NB4 (cell line): ENCODE measurements at regions not wholly inside any gene's neighbourhood (a gene's known extent, or its start where the extent isn't known, plus 50 kb on each side); places are given as distances from the start of the nearest gene placed in this dataset.

ENCODE experiments used
- DNase-seq: peaks from one replicate; pipeline ENCODE4 v3.0.0; 2010; ENCODE audit warnings: low read depth
- H3K4me3 ChIP-seq: one replicate; pipeline ENCODE4 v1.5.1; 2011; ENCODE audit warnings: mild to moderate bottlenecking, low read depth, low read length, moderate library complexity
- CTCF ChIP-seq: IDR thresholded peaks from one replicate; pipeline ENCODE4 v1.5.1; 2012; ENCODE audit warnings: low read depth, low read length
- MAX ChIP-seq: IDR thresholded peaks from 2 replicates; pipeline ENCODE4 v1.6.1; 2011; ENCODE audit warnings: low read depth, low read length
- MYC ChIP-seq: IDR thresholded peaks from 2 replicates; pipeline ENCODE4 v1.6.1; 2011; ENCODE audit warnings: low read depth, low read length
- POLR2A ChIP-seq: IDR thresholded peaks from 2 replicates; pipeline ENCODE4 v1.6.1; 2011; ENCODE audit warnings: mild to moderate bottlenecking; ENCODE audit not compliant: insufficient read length; ENCODE audit errors: extremely low read depth

- no peak for DNase-seq
- no peak overlapping the region for H3K4me3 ChIP-seq
- no peak for TF ChIP-seq POLR2A
- TF ChIP-seq MYC = no peak
- no peak for TF ChIP-seq MAX
- no peak for TF ChIP-seq CTCF
These were observed 98.8 kb upstream of the TECRL start for GRCh38 chr4:64508089-64508488.

GRCh38 chr4:64503945-64504675, 94.9 kb upstream of the TECRL start:
- TF ChIP-seq MYC (no peak), POLR2A (no peak), MAX (no peak), CTCF (no peak)
- DNase-seq = no peak
- no peak overlapping the region for H3K4me3 ChIP-seq

- H3K4me3 ChIP-seq = no peak overlapping the region
- DNase-seq = no peak
- TF ChIP-seq MYC = no peak
- no peak for TF ChIP-seq MAX
- TF ChIP-seq POLR2A = no peak
- TF ChIP-seq CTCF = no peak
These were observed 94.2 kb upstream of the TECRL start for GRCh38 chr4:64503416-64503815.

GRCh38 chr4:64497491-64497890, 88.2 kb upstream of the TECRL start:
- TF ChIP-seq CTCF (no peak), MAX (no peak), MYC (no peak), POLR2A (no peak)
- DNase-seq = no peak
- H3K4me3 ChIP-seq = no peak overlapping the region

- no peak for TF ChIP-seq POLR2A
- no peak for TF ChIP-seq MAX
- no peak for TF ChIP-seq CTCF
- no peak for TF ChIP-seq MYC
- no peak for DNase-seq
- H3K4me3 ChIP-seq = no peak overlapping the region
These were observed 86.7 kb upstream of the TECRL start for GRCh38 chr4:64495946-64496345.
